RWPE2 (cell line): ENCODE measurements at regions not wholly inside any gene's neighbourhood (a gene's known extent, or its start where the extent isn't known, plus 50 kb on each side); places are given as distances from the start of the nearest gene placed in this dataset.

Experiments used
- ATAC-seq: fragments of 200-7000 bp; cut with Tn5 transposase; 3 replicates; pipeline ENCODE4 v1.9.1; 2021; ENCODE audit warnings: low read depth
- DNase-seq: peaks from one replicate; pipeline ENCODE4 v3.0.0-alpha.2; 2020; ENCODE audit warnings: low spot score
- H3K27ac ChIP-seq: fragments of 450-650 bp; 2 replicates; pipeline ENCODE4 v1.5.1; 2017; ENCODE audit warnings: mild to moderate bottlenecking; ENCODE audit not compliant: poor library complexity, severe bottlenecking
- H3K27me3 ChIP-seq: fragments of 250-450 bp; sonication (Bioruptor Pico); 2 replicates; pipeline ENCODE4 v1.5.1; 2021; ENCODE audit warnings: mild to moderate bottlenecking, moderate library complexity; ENCODE audit not compliant: insufficient read depth, poor library complexity, severe bottlenecking
- H3K36me3 ChIP-seq: fragments of 250-450 bp; sonication (Bioruptor Pico); 2 replicates; pipeline ENCODE4 v1.5.1; 2020; ENCODE audit warnings: low read depth, mild to moderate bottlenecking, moderate library complexity
- H3K4me1 ChIP-seq: fragments of 250-450 bp; sonication (Bioruptor Pico); 2 replicates; pipeline ENCODE4 v1.5.1; 2021; ENCODE audit warnings: mild to moderate bottlenecking, moderate library complexity; ENCODE audit not compliant: insufficient read depth, poor library complexity, severe bottlenecking
- H3K4me3 ChIP-seq: fragments of 250-450 bp; sonication (Bioruptor Pico); 2 replicates; pipeline ENCODE4 v1.5.1; 2021; ENCODE audit warnings: mild to moderate bottlenecking, moderate library complexity; ENCODE audit not compliant: severe bottlenecking
- H3K9me3 ChIP-seq: fragments of 250-450 bp; sonication (Bioruptor Pico); 2 replicates; pipeline ENCODE4 v1.5.1; 2021; ENCODE audit warnings: mild to moderate bottlenecking, moderate library complexity; ENCODE audit not compliant: severe bottlenecking
- TF ChIP-seq, protein P1 (sequence below): fragments of 450-650 bp; IDR thresholded peaks from one replicate; pipeline ENCODE4 v1.5.1; 2017; ENCODE audit warnings: mild to moderate bottlenecking, moderate library complexity; ENCODE audit not compliant: poor library complexity, severe bottlenecking

DNA sequence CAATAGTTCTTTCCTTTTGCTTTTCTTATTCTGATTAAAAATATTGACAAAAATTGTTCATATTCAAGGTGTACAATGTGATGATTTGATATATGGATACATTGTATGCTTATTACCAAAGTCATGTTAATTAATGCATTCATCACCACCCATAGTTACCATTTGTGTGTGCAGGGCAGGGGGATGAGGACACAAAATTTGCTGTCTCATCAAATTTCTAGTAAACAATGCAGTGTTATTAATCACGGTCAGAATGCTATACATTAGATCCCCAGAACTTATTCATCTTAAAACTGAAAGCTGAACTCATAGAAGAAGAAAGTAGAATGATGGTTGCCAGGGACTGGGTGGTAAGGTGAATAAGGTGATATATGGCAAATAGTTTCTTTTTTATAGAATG is 303.7 kb upstream of the SLC24A2 start:
- no peak overlapping the region for H3K4me3 ChIP-seq
- ATAC-seq (no peak), DNase-seq (no peak)
- H3K36me3 ChIP-seq: no peaks in the 10 kb centered on the region
- H3K4me1 ChIP-seq: no peaks in the 10 kb centered on the region
- H3K27me3 ChIP-seq: no peaks in the 10 kb centered on the region
- TF ChIP-seq, protein P1, sequence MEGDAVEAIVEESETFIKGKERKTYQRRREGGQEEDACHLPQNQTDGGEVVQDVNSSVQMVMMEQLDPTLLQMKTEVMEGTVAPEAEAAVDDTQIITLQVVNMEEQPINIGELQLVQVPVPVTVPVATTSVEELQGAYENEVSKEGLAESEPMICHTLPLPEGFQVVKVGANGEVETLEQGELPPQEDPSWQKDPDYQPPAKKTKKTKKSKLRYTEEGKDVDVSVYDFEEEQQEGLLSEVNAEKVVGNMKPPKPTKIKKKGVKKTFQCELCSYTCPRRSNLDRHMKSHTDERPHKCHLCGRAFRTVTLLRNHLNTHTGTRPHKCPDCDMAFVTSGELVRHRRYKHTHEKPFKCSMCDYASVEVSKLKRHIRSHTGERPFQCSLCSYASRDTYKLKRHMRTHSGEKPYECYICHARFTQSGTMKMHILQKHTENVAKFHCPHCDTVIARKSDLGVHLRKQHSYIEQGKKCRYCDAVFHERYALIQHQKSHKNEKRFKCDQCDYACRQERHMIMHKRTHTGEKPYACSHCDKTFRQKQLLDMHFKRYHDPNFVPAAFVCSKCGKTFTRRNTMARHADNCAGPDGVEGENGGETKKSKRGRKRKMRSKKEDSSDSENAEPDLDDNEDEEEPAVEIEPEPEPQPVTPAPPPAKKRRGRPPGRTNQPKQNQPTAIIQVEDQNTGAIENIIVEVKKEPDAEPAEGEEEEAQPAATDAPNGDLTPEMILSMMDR: no peak
- no peaks in the 10 kb centered on the region for H3K9me3 ChIP-seq
- H3K27ac ChIP-seq: no peak overlapping the region

DNA sequence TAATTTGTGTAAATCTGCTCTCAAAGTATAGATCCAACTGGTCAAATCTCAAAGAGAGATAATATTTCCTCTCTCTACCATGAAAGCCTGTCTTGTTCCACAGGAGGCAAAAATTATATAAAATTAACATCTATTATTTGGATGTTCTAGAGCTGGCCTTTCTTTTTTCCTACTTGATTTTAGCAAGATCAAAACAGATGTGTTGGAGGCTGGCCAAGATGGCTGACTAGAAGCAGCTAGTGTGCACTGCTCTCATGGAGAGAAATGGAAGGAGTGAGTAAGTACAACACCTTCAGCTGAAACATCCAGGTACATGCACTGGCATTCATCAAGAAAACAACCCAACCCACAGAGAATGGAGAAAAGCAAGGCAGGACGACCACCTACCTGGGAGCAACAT is 298.6 kb upstream of the SLC24A2 start:
- no peak for DNase-seq
- no peak overlapping the region for H3K4me3 ChIP-seq
- TF ChIP-seq, protein P1: no peak
- no peaks in the 10 kb centered on the region for H3K27me3 ChIP-seq
- no peak for ATAC-seq
- no peaks in the 10 kb centered on the region for H3K4me1 ChIP-seq
- no peaks in the 10 kb centered on the region for H3K36me3 ChIP-seq
- H3K27ac ChIP-seq: no peak overlapping the region
- no peaks in the 10 kb centered on the region for H3K9me3 ChIP-seq

DNA sequence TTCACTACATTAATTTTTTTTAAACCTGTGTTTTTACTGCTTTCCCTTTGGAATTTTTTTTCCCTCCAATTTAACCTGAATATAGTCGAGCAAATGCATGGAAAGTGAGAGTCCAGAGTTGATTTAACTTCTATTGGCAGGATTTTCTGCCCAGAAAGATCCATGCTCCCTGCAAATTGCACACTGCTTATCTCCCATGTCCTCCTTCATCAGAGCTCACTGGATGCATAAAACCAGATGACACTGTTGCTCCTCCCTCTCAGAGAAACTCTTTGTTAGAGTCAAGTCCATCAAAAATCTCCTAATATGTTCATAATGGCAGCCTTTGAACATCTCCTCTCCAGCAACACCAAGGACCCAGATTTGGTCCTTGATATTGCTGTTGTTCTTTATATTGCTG is 297.0 kb upstream of the SLC24A2 start:
- TF ChIP-seq, protein P1: no peak

DNA sequence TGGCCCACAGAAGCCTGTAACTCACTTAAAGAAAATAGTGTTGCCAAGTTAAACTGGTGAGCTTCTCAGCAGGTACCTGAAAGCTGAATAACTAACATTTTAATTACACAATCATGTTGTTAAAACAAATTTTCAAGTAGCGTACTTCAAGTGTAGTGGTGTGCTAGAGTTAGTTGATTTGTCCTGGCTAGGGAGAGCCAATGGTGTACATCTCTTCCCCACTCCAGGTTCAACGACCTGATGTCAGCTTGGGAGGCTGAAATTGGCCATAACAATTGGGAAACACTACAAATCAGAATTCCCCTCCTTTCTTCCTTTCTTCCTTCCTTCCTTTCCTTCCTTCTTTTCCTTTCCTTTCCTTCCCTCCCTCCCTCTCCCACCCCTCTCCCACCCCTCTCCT is 295.3 kb upstream of the SLC24A2 start:
- no peak overlapping the region for H3K27ac ChIP-seq
- no peak overlapping the region for H3K4me3 ChIP-seq
- TF ChIP-seq, protein P1: no peak
- no peak for DNase-seq
- no peaks in the 10 kb centered on the region for H3K4me1 ChIP-seq
- no peak for ATAC-seq
- no peaks in the 10 kb centered on the region for H3K27me3 ChIP-seq
- no peaks in the 10 kb centered on the region for H3K9me3 ChIP-seq
- no peaks in the 10 kb centered on the region for H3K36me3 ChIP-seq

More for the DNA sequence above, 297.0 kb upstream of the SLC24A2 start:
- no peak overlapping the region for H3K4me3 ChIP-seq
- no peaks in the 10 kb centered on the region for H3K36me3 ChIP-seq
- no peaks in the 10 kb centered on the region for H3K9me3 ChIP-seq
- no peaks in the 10 kb centered on the region for H3K4me1 ChIP-seq
- ATAC-seq (no peak), DNase-seq (no peak)
- H3K27me3 ChIP-seq: no peaks in the 10 kb centered on the region
- H3K27ac ChIP-seq: no peak overlapping the region

DNA sequence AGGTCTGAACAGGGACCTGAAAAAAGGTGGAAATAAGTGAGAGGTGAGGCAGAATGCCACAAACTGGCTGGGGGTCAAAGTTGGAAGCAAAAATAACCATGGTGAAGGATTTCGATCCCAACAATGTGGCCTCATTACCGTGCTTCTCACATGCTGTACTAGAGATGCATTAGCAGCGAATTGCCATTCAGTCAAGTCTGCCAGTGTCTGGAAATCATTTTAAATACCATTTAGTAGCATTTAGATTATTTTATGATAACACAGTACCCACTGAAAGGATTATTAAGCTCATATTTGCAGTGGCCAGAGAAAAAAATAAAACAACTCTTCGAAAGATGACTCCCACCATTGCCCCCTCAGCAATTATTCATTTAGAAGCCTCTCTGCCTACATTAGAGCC is 294.6 kb upstream of the SLC24A2 start:
- DNase-seq (no peak), ATAC-seq (no peak)
- Histone ChIP-seq H3K27me3 (no peaks in the 10 kb centered on the region), H3K36me3 (no peaks in the 10 kb centered on the region), H3K4me3 (no peak overlapping the region), H3K27ac (no peak overlapping the region), H3K4me1 (no peaks in the 10 kb centered on the region), H3K9me3 (no peaks in the 10 kb centered on the region)
- TF ChIP-seq, protein P1: no peak
